Prostate gland (tissue), 2 donors: ENCODE measurements at regions not wholly inside any gene's neighbourhood (a gene's known extent, or its start where the extent isn't known, plus 50 kb on each side); places are given as distances from the start of the nearest gene placed in this dataset.

ENCODE experiments used
- POLR2A ChIP-seq: fragments of 450-650 bp; IDR thresholded peaks from one replicate; pipeline ENCODE4 v1.6.1; 2016; ENCODE audit warnings: antibody characterized with exemption, mild to moderate bottlenecking
- TF ChIP-seq, protein P1 (sequence below), 4 experiments: fragments of 200-600 bp in 2 of 4; fragments of 450-650 bp in 2 of 4; sonication (generic) in 2 of 4; IDR thresholded peaks; 1 replicate in 3 of 4; 2 replicates in 1 of 4; pipeline ENCODE4 v1.5.1; 2016 to 2019; ENCODE audit warnings: antibody characterized with exemption in 4 of 4, mild to moderate bottlenecking in 2 of 4, moderate library complexity in 2 of 4

DNA sequence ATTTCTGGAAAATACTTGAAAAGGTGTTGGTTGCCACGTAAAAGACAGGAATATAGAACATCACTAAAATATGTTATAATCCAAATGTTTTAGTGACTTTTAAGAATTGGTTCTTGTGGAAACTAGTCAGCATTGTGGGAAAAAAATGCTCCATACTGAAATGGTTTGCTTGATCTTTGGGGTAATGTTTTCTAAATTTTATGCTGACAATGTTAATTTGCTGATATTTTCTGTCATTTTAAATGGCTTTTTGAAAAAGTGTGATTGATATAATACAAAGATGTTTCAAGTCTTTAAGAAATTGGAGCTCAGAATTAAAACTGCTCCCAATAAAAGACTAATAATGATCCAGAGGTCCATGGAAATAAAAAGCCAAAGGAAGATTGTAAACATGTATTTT lies 610.9 kb downstream of the ADGRL2 start:
- TF ChIP-seq, protein P1, sequence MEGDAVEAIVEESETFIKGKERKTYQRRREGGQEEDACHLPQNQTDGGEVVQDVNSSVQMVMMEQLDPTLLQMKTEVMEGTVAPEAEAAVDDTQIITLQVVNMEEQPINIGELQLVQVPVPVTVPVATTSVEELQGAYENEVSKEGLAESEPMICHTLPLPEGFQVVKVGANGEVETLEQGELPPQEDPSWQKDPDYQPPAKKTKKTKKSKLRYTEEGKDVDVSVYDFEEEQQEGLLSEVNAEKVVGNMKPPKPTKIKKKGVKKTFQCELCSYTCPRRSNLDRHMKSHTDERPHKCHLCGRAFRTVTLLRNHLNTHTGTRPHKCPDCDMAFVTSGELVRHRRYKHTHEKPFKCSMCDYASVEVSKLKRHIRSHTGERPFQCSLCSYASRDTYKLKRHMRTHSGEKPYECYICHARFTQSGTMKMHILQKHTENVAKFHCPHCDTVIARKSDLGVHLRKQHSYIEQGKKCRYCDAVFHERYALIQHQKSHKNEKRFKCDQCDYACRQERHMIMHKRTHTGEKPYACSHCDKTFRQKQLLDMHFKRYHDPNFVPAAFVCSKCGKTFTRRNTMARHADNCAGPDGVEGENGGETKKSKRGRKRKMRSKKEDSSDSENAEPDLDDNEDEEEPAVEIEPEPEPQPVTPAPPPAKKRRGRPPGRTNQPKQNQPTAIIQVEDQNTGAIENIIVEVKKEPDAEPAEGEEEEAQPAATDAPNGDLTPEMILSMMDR (IDR thresholded peaks at IDR 0.05): no peak
- no peak for TF ChIP-seq POLR2A
